GM12878 (cell line): ENCODE measurements at regions not wholly inside any gene's neighbourhood (a gene's known extent, or its start where the extent isn't known, plus 50 kb on each side); places are given as distances from the start of the nearest gene placed in this dataset.

Source experiments
- ATAC-seq: fragments of 200-7000 bp; cut with Tn5 transposase; 3 replicates; pipeline ENCODE4 v1.9.1; 2020; ENCODE audit warnings: mild to moderate bottlenecking, moderate library complexity
- BruUV-seq: library from RNA; stranded (reverse); fragments of 400-500 nt; replicated peaks from 2 replicates; lab custom pipeline; 2021; lab: Mats Ljungman, UMichigan
- CTCF ChIA-PET: fragments of 300-600 bp; sonication (Branson Sonifier 250); formaldehyde crosslinking; extraction: SDS; loops from one replicate; lab custom pipeline; 2021; ENCODE audit warnings: inconsistent platforms; lab: Yijun Ruan, JAX
- POLR2A ChIA-PET: fragments of 350-600 bp; formaldehyde crosslinking; extraction: SDS; loops from one replicate; lab custom pipeline; 2021; ENCODE audit warnings: inconsistent platforms; lab: Charles Lee
- RAD21 ChIA-PET: fragments of 300-600 bp; sonication (Branson Sonifier 250); formaldehyde crosslinking; loops from one replicate; lab custom pipeline; 2023; ENCODE audit warnings: antibody characterized with exemption; ENCODE audit not compliant: unreplicated experiment; lab: Charles Lee
- SMC1A ChIA-PET: fragments of 300-600 bp; sonication (Branson Sonifier 250); formaldehyde crosslinking; loops from one replicate; lab custom pipeline; 2023; ENCODE audit not compliant: unreplicated experiment, uncharacterized antibody; lab: Charles Lee
- DNase-seq: peaks from one replicate; pipeline ENCODE4 v3.0.0-alpha.2; 2011; ENCODE audit warnings: low read depth, low spot score
- FAIRE-seq: peaks from 3 replicates; lab custom pipeline; 2011; peaks lifted over from hg19 to GRCh38; lab: Jason Lieb, UNC
- H2AFZ ChIP-seq: 2 replicates; pipeline ENCODE4 v1.6.0; 2011; ENCODE audit warnings: low read depth, low read length, control low read depth; ENCODE audit not compliant: control insufficient read depth
- H3K27ac ChIP-seq: 2 replicates; pipeline ENCODE4 v1.5.1; 2011; ENCODE audit warnings: control low read depth; ENCODE audit not compliant: control insufficient read depth, insufficient read depth
- H3K27me3 ChIP-seq, 2 experiments: replicated peaks in 1 of 2; 2 replicates each; pipeline versions ENCODE4 v1.6.0 to v1.6.1; 2011; ENCODE audit warnings: low read length in 1 of 2; ENCODE audit not compliant: control insufficient read depth in 2 of 2, insufficient read depth in 2 of 2
- H3K36me3 ChIP-seq, 2 experiments: 2 replicates each; pipeline ENCODE4 v1.5.1; 2011; ENCODE audit warnings: low read length in 1 of 2; ENCODE audit not compliant: control insufficient read depth in 2 of 2, insufficient read depth in 2 of 2
- H3K4me1 ChIP-seq: 2 replicates; pipeline ENCODE4 v1.6.1; 2011; ENCODE audit warnings: mild to moderate bottlenecking, low read length, moderate library complexity, mixed read lengths; ENCODE audit not compliant: control insufficient read depth, insufficient read depth
- H3K4me2 ChIP-seq: 2 replicates; pipeline ENCODE4 v1.6.0; 2011; ENCODE audit warnings: control low read depth; ENCODE audit not compliant: control insufficient read depth, insufficient read depth
- H3K4me3 ChIP-seq: fragments of 200-600 bp; sonication (generic); 2 replicates; pipeline ENCODE4 v1.5.1; 2016
- H3K79me2 ChIP-seq: 2 replicates; pipeline ENCODE4 v1.6.0; 2011; ENCODE audit warnings: low read length; ENCODE audit not compliant: control insufficient read depth, insufficient read depth
- H3K9ac ChIP-seq: 2 replicates; pipeline ENCODE4 v1.8.0; 2011; ENCODE audit warnings: low read length, control low read depth, mixed read lengths; ENCODE audit not compliant: control insufficient read depth, insufficient read depth
- H3K9me3 ChIP-seq: replicated peaks from 3 replicates; pipeline ENCODE4 v1.5.1; 2011; ENCODE audit warnings: mild to moderate bottlenecking, low read length; ENCODE audit not compliant: control insufficient read depth, insufficient read depth
- H4K20me1 ChIP-seq: 2 replicates; pipeline ENCODE4 v1.6.0; 2011; ENCODE audit not compliant: control insufficient read depth, insufficient read depth
- BHLHE40 ChIP-seq, 2 experiments: fragments of 450-650 bp in 1 of 2; IDR thresholded peaks; 2 replicates each; pipeline ENCODE4 v1.6.1; 2011 to 2017; ENCODE audit warnings: low read depth in 2 of 2, borderline replicate concordance in 1 of 2, improper control_type of control experiment in 1 of 2, low read length in 1 of 2, mild to moderate bottlenecking in 1 of 2
- CBX5 ChIP-seq: sonication (generic); IDR thresholded peaks from 2 replicates; pipeline ENCODE4 v1.6.1; 2016; ENCODE audit warnings: low read depth, moderate library complexity, mild to moderate bottlenecking, inconsistent platforms
- CREM ChIP-seq: IDR thresholded peaks from 2 replicates; pipeline ENCODE4 v1.6.1; 2014; ENCODE audit warnings: antibody characterized with exemption, low read depth
- FOXM1 ChIP-seq: IDR thresholded peaks from 2 replicates; pipeline ENCODE4 v1.6.1; 2012; ENCODE audit warnings: low read depth, mild to moderate bottlenecking, inconsistent platforms, low read length, moderate library complexity
- IRF3 ChIP-seq: fragments of 450-650 bp; IDR thresholded peaks from 2 replicates; pipeline ENCODE4 v1.6.1; 2014; ENCODE audit warnings: mild to moderate bottlenecking
- MEF2B ChIP-seq: fragments of 450-650 bp; IDR thresholded peaks from 2 replicates; pipeline ENCODE4 v1.6.1; 2018; ENCODE audit warnings: mild to moderate bottlenecking, moderate library complexity; ENCODE audit not compliant: partially characterized antibody, poor library complexity, severe bottlenecking
- MLLT1 ChIP-seq: fragments of 450-650 bp; IDR thresholded peaks from 2 replicates; pipeline ENCODE4 v1.6.1; 2016; ENCODE audit warnings: mild to moderate bottlenecking
- MYB ChIP-seq: fragments of 150-350 bp; IDR thresholded peaks from 2 replicates; pipeline ENCODE4 v1.6.1; 2014; ENCODE audit warnings: mild to moderate bottlenecking, low read depth, low read length, borderline replicate concordance
- PAX5 ChIP-seq: IDR thresholded peaks from 2 replicates; pipeline ENCODE4 v1.6.1; 2011; ENCODE audit warnings: low read depth, low read length, borderline replicate concordance
- RCOR1 ChIP-seq: conservative IDR thresholded peaks from 2 replicates; pipeline ENCODE4 v1.6.1; 2012; ENCODE audit warnings: low read depth, low read length, improper control_type of control experiment
- SUZ12 ChIP-seq: fragments of 200-600 bp; sonication (generic); IDR thresholded peaks from one replicate; pipeline ENCODE4 v1.6.1; 2018; ENCODE audit warnings: antibody characterized with exemption, mild to moderate bottlenecking; ENCODE audit not compliant: unreplicated experiment
- TCF12 ChIP-seq: IDR thresholded peaks from 2 replicates; pipeline ENCODE4 v1.6.1; 2011; ENCODE audit warnings: low read depth, mild to moderate bottlenecking, low read length
- ZNF24 ChIP-seq: fragments of 450-650 bp; IDR thresholded peaks from 2 replicates; pipeline ENCODE4 v1.6.1; 2017; ENCODE audit warnings: antibody characterized with exemption, mild to moderate bottlenecking
- WGBS: methylation state at CpG from one replicate; pipeline ENCODE4 v1.1.6; 2016; ENCODE audit warnings: low lambda C conversion rate; ENCODE audit not compliant: insufficient replicate concordance, insufficient coverage; ENCODE audit errors: missing lambda C conversion rate; 5-methylcytosine and 5-hydroxymethylcytosine counted together
- in situ Hi-C: fragments of 300-500 bp; cut with MboI; formaldehyde crosslinking; loops from 9 replicates; pipeline ENCODE4 v1.14.3; 2018; ENCODE audit warnings: mixed read lengths
- intact Hi-C: fragments of 100-400 bp; cut with micrococcal nuclease; formaldehyde crosslinking; loops from one replicate; pipeline ENCODE4 v1.14.2; 2022; ENCODE audit not compliant: unreplicated experiment
- TF ChIP-seq, protein P1 (sequence below): fragments of 450-650 bp; IDR thresholded peaks from 2 replicates; pipeline ENCODE4 v1.6.1; 2018; ENCODE audit warnings: borderline replicate concordance, mild to moderate bottlenecking; ENCODE audit not compliant: partially characterized antibody

DNA sequence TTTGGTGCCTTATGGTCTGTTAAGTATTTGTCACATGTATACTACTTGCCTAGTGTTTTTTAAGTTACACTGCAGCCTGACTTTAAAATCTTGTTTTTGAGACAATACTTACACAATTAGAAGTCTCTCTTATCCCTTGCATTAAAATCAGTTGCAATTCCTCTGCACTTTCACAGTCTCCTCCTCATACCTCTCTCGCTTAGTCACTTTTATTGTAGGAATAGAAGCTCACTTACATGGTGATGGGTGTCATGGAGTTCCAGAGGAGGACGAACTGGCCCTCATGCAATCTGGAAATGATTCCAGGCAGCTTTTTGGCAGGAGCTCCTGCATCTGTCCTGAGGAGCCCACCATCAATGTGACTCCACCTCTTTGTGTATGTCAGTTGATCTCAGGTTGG is 238.4 kb upstream of the TBC1D5 start:
- 0% methylated on average over 2 of the region's 2 CpGs for whole genome bisulfite sequencing
- Histone ChIP-seq H3K36me3 (no peaks in the 10 kb centered on the region), H3K27ac (no peak overlapping the region), H3K4me3 (no peak overlapping the region), H3K79me2 (no peaks in the 10 kb centered on the region), H3K27me3 (peaks cover 0 to 2% of the 10 kb centered on the region in 2 experiments), H2AFZ (no peak overlapping the region), H3K9ac (no peak overlapping the region), H4K20me1 (no peaks in the 10 kb centered on the region), H3K4me1 (no peaks in the 10 kb centered on the region), H3K9me3 (no peaks in the 10 kb centered on the region), H3K4me2 (no peak overlapping the region)
- intact Hi-C loops (no loop called here), in situ Hi-C loops (no loop called here)
- DNase-seq (no peak), ATAC-seq (no peak), FAIRE-seq (no peak)
- POLR2A ChIA-PET: no interaction called here
- CTCF ChIA-PET: interaction anchor here (0.7 kb wide), 1 partner anchor 263 kb away, joined by 3 read pairs; no protein-coding TSS in a partner anchor
- RAD21 ChIA-PET: no interaction called here
- BruUV-seq: no TSS peak
- SMC1A ChIA-PET: interaction anchor here (1.4 kb wide), 1 partner anchor 10 kb away, joined by 3 read pairs; no protein-coding TSS in a partner anchor
- TF ChIP-seq ZNF24: no peak
- no peak for TF ChIP-seq RCOR1
- TF ChIP-seq FOXM1: no peak
- no peak for TF ChIP-seq BHLHE40 (IDR thresholded peaks at IDR 0.05; ENCODE audit: borderline replicate concordance in 1 of 2, low read depth in 2 of 2, low read length in 1 of 2)
- no peak for TF ChIP-seq CBX5
- no peak for TF ChIP-seq MYB
- TF ChIP-seq SUZ12: no peak
- TF ChIP-seq, all 136 proteins: peak for 0

DNA sequence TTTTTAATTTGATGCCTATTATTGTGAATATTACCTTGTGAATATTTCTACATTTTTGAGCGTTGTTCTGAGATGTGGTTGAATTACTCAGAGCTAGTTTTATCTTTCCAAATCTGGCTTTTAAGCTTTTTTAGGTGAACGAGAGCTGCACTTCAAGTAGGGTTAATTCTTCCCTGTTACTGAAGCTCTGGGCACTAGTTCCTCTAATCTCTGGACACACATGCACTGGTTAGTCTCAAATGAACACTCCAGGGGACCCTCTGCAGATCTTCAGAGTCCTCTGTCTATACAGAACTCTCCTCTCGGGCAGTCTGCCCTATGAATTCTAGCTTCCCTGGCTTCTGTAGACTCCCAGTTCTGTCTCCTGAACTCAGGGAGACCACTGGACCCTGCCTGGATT is 237.5 kb upstream of the TBC1D5 start:
- intact Hi-C loops (loop anchor here (10.0 kb wide), 1 partner anchor 315 kb away; no protein-coding TSS in a partner anchor), in situ Hi-C loops (no loop called here)
- Histone ChIP-seq H3K27ac (no peak overlapping the region), H3K79me2 (no peaks in the 10 kb centered on the region), H3K36me3 (no peaks in the 10 kb centered on the region), H3K4me2 (no peak overlapping the region), H3K9me3 (no peaks in the 10 kb centered on the region), H2AFZ (no peak overlapping the region), H3K9ac (no peak overlapping the region), H3K4me3 (no peak overlapping the region), H3K4me1 (no peaks in the 10 kb centered on the region), H3K27me3 (peaks cover 0 to 2% of the 10 kb centered on the region in 2 experiments), H4K20me1 (no peaks in the 10 kb centered on the region)
- ChIA-PET SMC1A (interaction anchor here (1.5 kb wide), 1 partner anchor 9 kb away, joined by 3 read pairs; no protein-coding TSS in a partner anchor), CTCF (no interaction called here), RAD21 (no interaction called here), POLR2A (no interaction called here)
- DNase-seq (no peak), ATAC-seq (no peak), FAIRE-seq (no peak)
- no TSS peak for BruUV-seq
- 2% methylated on average over 3 of the region's 3 CpGs for WGBS
- TF ChIP-seq CREM (no peak), IRF3 (no peak), PAX5 (no peak), MLLT1 (no peak), MEF2B (no peak), TCF12 (no peak)
- TF ChIP-seq, protein P1, sequence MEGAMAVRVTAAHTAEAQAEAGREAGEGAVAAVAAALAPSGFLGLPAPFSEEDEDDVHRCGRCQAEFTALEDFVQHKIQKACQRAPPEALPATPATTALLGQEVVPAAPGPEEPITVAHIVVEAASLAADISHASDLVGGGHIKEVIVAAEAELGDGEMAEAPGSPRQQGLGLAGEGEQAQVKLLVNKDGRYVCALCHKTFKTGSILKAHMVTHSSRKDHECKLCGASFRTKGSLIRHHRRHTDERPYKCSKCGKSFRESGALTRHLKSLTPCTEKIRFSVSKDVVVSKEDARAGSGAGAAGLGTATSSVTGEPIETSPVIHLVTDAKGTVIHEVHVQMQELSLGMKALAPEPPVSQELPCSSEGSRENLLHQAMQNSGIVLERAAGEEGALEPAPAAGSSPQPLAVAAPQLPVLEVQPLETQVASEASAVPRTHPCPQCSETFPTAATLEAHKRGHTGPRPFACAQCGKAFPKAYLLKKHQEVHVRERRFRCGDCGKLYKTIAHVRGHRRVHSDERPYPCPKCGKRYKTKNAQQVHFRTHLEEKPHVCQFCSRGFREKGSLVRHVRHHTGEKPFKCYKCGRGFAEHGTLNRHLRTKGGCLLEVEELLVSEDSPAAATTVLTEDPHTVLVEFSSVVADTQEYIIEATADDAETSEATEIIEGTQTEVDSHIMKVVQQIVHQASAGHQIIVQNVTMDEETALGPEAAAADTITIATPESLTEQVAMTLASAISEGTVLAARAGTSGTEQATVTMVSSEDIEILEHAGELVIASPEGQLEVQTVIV: no peak
